H1 (cell line): ENCODE measurements at regions not wholly inside any gene's neighbourhood (a gene's known extent, or its start where the extent isn't known, plus 50 kb on each side); places are given as distances from the start of the nearest gene placed in this dataset.

ENCODE experiments used
- PHF8 ChIP-seq: fragments of 200-600 bp; sonication (generic); conservative IDR thresholded peaks from 2 replicates; pipeline ENCODE4 v1.7.1; 2012; ENCODE audit warnings: low read depth, mild to moderate bottlenecking, inconsistent platforms, low read length, moderate library complexity
- SIRT6 ChIP-seq: IDR thresholded peaks from one replicate; pipeline ENCODE4 v1.7.1; 2012; ENCODE audit warnings: low read length, inconsistent platforms
- TF ChIP-seq, protein P1 (sequence below), 3 experiments: IDR thresholded peaks; 1 replicate in 2 of 3; 2 replicates in 1 of 3; pipeline versions ENCODE4 v1.5.1 to v1.6.1; 2011; ENCODE audit warnings: low read length in 3 of 3, mild to moderate bottlenecking in 3 of 3, inconsistent platforms in 2 of 3, low read depth in 1 of 3, moderate library complexity in 1 of 3; ENCODE audit not compliant: insufficient read depth in 1 of 3; ENCODE audit errors: control extremely low read depth in 1 of 3

DNA sequence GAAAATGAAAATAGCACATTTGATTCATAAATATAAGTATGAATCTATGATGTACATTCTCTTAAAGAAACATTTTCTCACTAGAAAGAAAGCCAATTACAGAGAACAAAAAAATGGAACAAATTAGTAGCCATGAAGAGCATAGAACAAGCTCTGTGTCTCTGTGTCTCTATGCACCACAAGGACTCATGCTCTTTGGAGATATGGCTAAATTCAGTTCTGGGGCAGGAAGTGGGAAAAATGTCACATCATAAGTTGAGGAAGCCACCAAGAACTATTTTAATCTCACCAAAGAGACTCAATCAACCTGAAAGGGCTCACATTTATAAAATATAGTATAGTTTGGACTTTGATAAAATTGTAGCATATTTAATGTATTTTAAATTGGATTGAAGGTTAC lies 1259.8 kb upstream of the GJE1 start (continued):
- TF ChIP-seq, protein P1, sequence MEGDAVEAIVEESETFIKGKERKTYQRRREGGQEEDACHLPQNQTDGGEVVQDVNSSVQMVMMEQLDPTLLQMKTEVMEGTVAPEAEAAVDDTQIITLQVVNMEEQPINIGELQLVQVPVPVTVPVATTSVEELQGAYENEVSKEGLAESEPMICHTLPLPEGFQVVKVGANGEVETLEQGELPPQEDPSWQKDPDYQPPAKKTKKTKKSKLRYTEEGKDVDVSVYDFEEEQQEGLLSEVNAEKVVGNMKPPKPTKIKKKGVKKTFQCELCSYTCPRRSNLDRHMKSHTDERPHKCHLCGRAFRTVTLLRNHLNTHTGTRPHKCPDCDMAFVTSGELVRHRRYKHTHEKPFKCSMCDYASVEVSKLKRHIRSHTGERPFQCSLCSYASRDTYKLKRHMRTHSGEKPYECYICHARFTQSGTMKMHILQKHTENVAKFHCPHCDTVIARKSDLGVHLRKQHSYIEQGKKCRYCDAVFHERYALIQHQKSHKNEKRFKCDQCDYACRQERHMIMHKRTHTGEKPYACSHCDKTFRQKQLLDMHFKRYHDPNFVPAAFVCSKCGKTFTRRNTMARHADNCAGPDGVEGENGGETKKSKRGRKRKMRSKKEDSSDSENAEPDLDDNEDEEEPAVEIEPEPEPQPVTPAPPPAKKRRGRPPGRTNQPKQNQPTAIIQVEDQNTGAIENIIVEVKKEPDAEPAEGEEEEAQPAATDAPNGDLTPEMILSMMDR (IDR thresholded peaks at IDR 0.05; ENCODE audit: control extremely low read depth in 1 of 3, insufficient read depth in 1 of 3, low read depth in 1 of 3, low read length in 3 of 3), result no peak
- TF ChIP-seq SIRT6 (no peak), PHF8 (no peak)
- TF ChIP-seq, all 59 proteins: peak for 0
